ENCODE measurements at regions not wholly inside any gene's neighbourhood (a gene's known extent, or its start where the extent isn't known, plus 50 kb on each side); places are given as distances from the start of the nearest gene placed in this dataset.

DNA sequence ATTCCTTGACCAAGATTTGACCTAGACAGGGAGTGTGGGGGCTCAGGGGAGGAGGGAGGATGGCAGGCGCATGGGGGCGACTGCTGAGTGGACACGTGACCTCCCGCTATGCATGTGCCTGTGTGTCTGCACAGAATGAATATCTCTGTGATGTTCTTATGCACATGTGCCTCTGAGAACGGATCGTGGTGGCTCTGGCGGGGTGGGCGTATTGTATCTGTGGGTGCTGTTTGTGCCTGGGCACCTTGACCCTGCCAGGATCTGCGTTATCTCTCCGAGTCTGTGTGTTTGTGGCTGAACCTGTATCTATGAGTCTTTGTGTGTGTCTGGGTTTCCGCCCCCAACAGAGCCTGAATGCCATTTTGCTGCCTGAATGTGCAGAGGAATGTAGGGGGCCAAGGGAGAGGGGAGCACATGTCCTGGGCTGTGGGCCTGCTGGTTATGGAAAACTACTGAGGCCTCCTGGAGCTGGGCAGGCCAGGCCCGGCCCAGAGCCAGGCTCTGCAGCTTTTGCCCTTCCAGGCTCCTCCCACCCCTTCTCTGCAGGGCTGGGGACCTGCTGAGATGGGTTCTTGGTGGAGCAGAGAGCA lies 102.5 kb downstream of the EBNA1BP2 start:
- no peaks in the 10 kb centered on the region for H3K9me3 ChIP-seq (ENCODE audit: low read depth)
- H3K9me2 ChIP-seq (replicated peaks; ENCODE audit: insufficient read depth), result no peaks in the 10 kb centered on the region
- no peaks in the 10 kb centered on the region for H3K27me3 ChIP-seq
- peaks cover 26% of the 10 kb centered on the region for H3K4me1 ChIP-seq (ENCODE audit: insufficient read depth)
- no peak for TF ChIP-seq EZH2phosphoT487 (IDR thresholded peaks at IDR 0.05; ENCODE audit: low read depth, severe bottlenecking, unreplicated experiment)
- TF ChIP-seq, protein P1, sequence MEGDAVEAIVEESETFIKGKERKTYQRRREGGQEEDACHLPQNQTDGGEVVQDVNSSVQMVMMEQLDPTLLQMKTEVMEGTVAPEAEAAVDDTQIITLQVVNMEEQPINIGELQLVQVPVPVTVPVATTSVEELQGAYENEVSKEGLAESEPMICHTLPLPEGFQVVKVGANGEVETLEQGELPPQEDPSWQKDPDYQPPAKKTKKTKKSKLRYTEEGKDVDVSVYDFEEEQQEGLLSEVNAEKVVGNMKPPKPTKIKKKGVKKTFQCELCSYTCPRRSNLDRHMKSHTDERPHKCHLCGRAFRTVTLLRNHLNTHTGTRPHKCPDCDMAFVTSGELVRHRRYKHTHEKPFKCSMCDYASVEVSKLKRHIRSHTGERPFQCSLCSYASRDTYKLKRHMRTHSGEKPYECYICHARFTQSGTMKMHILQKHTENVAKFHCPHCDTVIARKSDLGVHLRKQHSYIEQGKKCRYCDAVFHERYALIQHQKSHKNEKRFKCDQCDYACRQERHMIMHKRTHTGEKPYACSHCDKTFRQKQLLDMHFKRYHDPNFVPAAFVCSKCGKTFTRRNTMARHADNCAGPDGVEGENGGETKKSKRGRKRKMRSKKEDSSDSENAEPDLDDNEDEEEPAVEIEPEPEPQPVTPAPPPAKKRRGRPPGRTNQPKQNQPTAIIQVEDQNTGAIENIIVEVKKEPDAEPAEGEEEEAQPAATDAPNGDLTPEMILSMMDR (IDR thresholded peaks at IDR 0.05; ENCODE audit: poor library complexity), result no peak
- TF ChIP-seq EZH2 (IDR thresholded peaks at IDR 0.05; ENCODE audit: borderline replicate concordance), result no peak
- WGBS (ENCODE audit: low lambda C conversion rate, missing lambda C conversion rate), result 76% methylated on average over 12 of the region's 12 CpGs
- no peaks in the 10 kb centered on the region for H3K79me2 ChIP-seq
- no peaks in the 10 kb centered on the region for H4K20me1 ChIP-seq (ENCODE audit: insufficient read depth, poor library complexity, severe bottlenecking)
- no peak overlapping the region for H3K4me3 ChIP-seq
- no peak overlapping the region for H2AFZ ChIP-seq
- peak; percentile 62 for DNase-seq (ENCODE audit: low spot score)
- H3K27ac ChIP-seq, result peak overlapping the region; percentile 74
- H3K36me3 ChIP-seq (replicated peaks; ENCODE audit: insufficient read depth, low read depth), result no peaks in the 10 kb centered on the region
- H3K4me2 ChIP-seq, result peak overlapping the region; percentile 67

DNA sequence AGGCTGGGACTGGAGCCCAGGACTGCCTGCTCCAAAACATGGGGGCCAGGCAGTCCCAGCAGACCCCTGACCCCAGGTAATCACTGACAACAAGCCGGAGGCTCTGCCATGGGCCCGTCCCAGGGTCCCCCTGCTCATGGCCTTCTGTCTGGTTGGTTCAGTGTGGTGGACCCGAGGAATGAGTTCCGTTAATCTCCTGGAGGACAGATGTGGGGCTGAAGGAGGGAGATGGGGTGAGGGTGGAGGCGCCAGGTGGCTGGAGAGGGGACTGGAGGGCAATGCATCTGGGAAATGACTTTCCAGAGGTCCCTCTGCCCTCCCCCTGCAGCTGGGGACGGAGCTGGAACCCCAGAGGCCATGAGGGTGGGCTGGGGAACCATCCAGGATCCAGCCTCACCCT lies 103.2 kb downstream of the EBNA1BP2 start:
- peak overlapping the region; percentile 74 for H3K27ac ChIP-seq
- no peak overlapping the region for H2AFZ ChIP-seq
- H3K4me2 ChIP-seq, result peak overlapping the region; percentile 67

DNA sequence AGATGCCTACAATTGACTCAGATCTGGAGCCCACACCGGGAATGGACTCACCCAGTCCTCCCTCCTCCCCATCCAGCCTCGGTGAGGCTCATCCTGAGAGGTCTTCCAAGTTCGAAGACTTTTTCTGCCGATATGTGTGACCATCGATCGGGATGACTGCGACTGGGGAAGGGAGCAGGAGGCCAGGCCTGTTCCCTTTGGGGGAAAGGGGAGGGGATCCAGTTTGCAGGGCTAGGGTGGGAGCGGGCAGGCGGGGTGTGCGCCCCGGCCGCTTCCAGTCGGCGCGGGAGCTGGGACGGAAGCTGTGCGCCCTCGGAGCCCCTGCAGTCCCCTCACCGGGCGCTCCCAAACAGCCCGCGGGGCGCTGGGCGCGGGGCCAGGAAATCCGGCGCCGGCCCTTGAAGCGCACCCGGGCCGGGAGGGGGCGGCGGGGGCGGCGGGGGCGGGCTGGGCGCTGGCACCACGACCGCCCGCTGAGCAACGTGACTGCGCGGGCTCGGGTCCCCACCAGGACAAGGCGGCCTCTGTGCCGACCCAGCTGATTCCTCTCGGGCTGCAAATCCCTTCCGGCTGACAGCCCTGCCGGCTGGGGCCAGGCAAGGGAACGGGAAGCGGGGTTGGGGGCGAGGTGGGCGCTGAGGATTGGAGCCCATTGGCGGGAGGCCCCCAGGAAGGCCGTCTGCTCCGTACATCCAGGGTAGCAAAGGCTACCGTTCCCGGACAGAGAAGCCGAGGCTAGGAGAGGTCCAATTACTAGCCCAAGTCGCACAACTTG lies 103.9 kb downstream of the EBNA1BP2 start:
- H3K4me3 ChIP-seq, result no peak overlapping the region
- no peaks in the 10 kb centered on the region for H3K27me3 ChIP-seq
- H3K79me2 ChIP-seq, result no peaks in the 10 kb centered on the region
- H3K27ac ChIP-seq, result peak overlapping the region; percentile 74
- DNase-seq (ENCODE audit: low spot score), result no peak
- H3K4me1 ChIP-seq (ENCODE audit: insufficient read depth), result peaks cover 26% of the 10 kb centered on the region
- TF ChIP-seq, protein P1 (IDR thresholded peaks at IDR 0.05; ENCODE audit: poor library complexity), result no peak
- TF ChIP-seq EZH2phosphoT487 (IDR thresholded peaks at IDR 0.05; ENCODE audit: low read depth, severe bottlenecking, unreplicated experiment) (no peak), EZH2 (IDR thresholded peaks at IDR 0.05; ENCODE audit: borderline replicate concordance) (no peak)
- H3K36me3 ChIP-seq (replicated peaks; ENCODE audit: insufficient read depth, low read depth), result no peaks in the 10 kb centered on the region
- H2AFZ ChIP-seq, result no peak overlapping the region
- H3K9me2 ChIP-seq (replicated peaks; ENCODE audit: insufficient read depth), result no peaks in the 10 kb centered on the region
- peak overlapping the region; percentile 67 for H3K4me2 ChIP-seq
- H4K20me1 ChIP-seq (ENCODE audit: insufficient read depth, poor library complexity, severe bottlenecking), result no peaks in the 10 kb centered on the region
- H3K9me3 ChIP-seq (ENCODE audit: low read depth), result no peaks in the 10 kb centered on the region
- 41% methylated on average over 31 of the region's 60 CpGs for WGBS (ENCODE audit: low lambda C conversion rate, missing lambda C conversion rate)

More for the DNA sequence above, 103.2 kb downstream of the EBNA1BP2 start:
- Histone ChIP-seq H3K4me1 (ENCODE audit: insufficient read depth) (peaks cover 26% of the 10 kb centered on the region), H4K20me1 (ENCODE audit: insufficient read depth, poor library complexity, severe bottlenecking) (no peaks in the 10 kb centered on the region), H3K9me3 (ENCODE audit: low read depth) (no peaks in the 10 kb centered on the region), H3K9me2 (replicated peaks; ENCODE audit: insufficient read depth) (no peaks in the 10 kb centered on the region), H3K4me3 (no peak overlapping the region), H3K36me3 (replicated peaks; ENCODE audit: insufficient read depth, low read depth) (no peaks in the 10 kb centered on the region), H3K27me3 (no peaks in the 10 kb centered on the region), H3K79me2 (no peaks in the 10 kb centered on the region)
- TF ChIP-seq, protein P1 (IDR thresholded peaks at IDR 0.05; ENCODE audit: poor library complexity), result no peak
- TF ChIP-seq EZH2phosphoT487 (IDR thresholded peaks at IDR 0.05; ENCODE audit: low read depth, severe bottlenecking, unreplicated experiment) (no peak), EZH2 (IDR thresholded peaks at IDR 0.05; ENCODE audit: borderline replicate concordance) (no peak)
- 91% methylated on average over 6 of the region's 6 CpGs for WGBS (ENCODE audit: low lambda C conversion rate, missing lambda C conversion rate)
- DNase-seq (ENCODE audit: low spot score), result no peak
